ENCODE measurements at regions not wholly inside any gene's neighbourhood (a gene's known extent, or its start where the extent isn't known, plus 50 kb on each side); places are given as distances from the start of the nearest gene placed in this dataset.

GRCh38 chr6:90890683-90891330, 303.9 kb upstream of the MAP3K7 start:
- TF ChIP-seq EP300 (IDR thresholded peaks at IDR 0.05) (no peak), RAD21 (conservative IDR thresholded peaks at IDR 0.05 in 1 of 2, IDR thresholded peaks at IDR 0.05 in 1 of 2) (no peak), CTCF (IDR thresholded peaks at IDR 0.05) (no peak), PBX3 (IDR thresholded peaks at IDR 0.05) (no peak), MYC (IDR thresholded peaks at IDR 0.05; ENCODE audit: borderline replicate concordance, low read length) (no peak), RCOR1 (IDR thresholded peaks at IDR 0.05; ENCODE audit: low read depth, low read length) (no peak), POLR2A (IDR thresholded peaks at IDR 0.05; ENCODE audit: low read length) (no peak), MAX (IDR thresholded peaks at IDR 0.05) (no peak), BCL3 (IDR thresholded peaks at IDR 0.05) (no peak), ELK1 (IDR thresholded peaks at IDR 0.05; ENCODE audit: low read depth, low read length) (no peak), CEBPB (IDR thresholded peaks at IDR 0.05) (no peak), RFX5 (IDR thresholded peaks at IDR 0.05) (no peak), GATA3 (IDR thresholded peaks at IDR 0.05; ENCODE audit: borderline replicate concordance) (no peak)
